Astrocyte (in vitro differentiated cells and primary cell): ENCODE measurements at regions not wholly inside any gene's neighbourhood (a gene's known extent, or its start where the extent isn't known, plus 50 kb on each side); places are given as distances from the start of the nearest gene placed in this dataset.

ENCODE experiments used
- DNase-seq: peaks from one replicate; pipeline ENCODE4 v3.0.0-alpha.2; 2010; ENCODE audit warnings: low read depth
- FAIRE-seq: peaks from 2 replicates; lab custom pipeline; 2011; peaks lifted over from hg19 to GRCh38; lab: Jason Lieb, UNC
- H2AFZ ChIP-seq: 2 replicates; pipeline ENCODE4 v1.6.0; 2012; ENCODE audit warnings: low read depth, low read length, inconsistent platforms
- H3K27ac ChIP-seq: 2 replicates; pipeline ENCODE4 v1.5.1; 2011; ENCODE audit warnings: low read depth, low read length, inconsistent platforms
- H3K27me3 ChIP-seq: 2 replicates; pipeline ENCODE4 v1.6.0; 2011; ENCODE audit warnings: low read length, inconsistent platforms; ENCODE audit not compliant: insufficient read depth
- H3K36me3 ChIP-seq: 2 replicates; pipeline ENCODE4 v1.5.1; 2011; ENCODE audit warnings: low read length, inconsistent platforms; ENCODE audit not compliant: insufficient read depth
- H3K4me1 ChIP-seq: 2 replicates; pipeline ENCODE4 v1.5.1; 2011; ENCODE audit warnings: low read length, inconsistent platforms; ENCODE audit not compliant: insufficient read depth
- H3K4me2 ChIP-seq: 2 replicates; pipeline ENCODE4 v1.6.0; 2012; ENCODE audit warnings: low read length, inconsistent platforms
- H3K4me3 ChIP-seq: 2 replicates; pipeline ENCODE4 v1.5.1; 2011; ENCODE audit warnings: low read depth, mild to moderate bottlenecking, low read length, inconsistent platforms; ENCODE audit not compliant: insufficient read depth
- H3K79me2 ChIP-seq: 2 replicates; pipeline ENCODE4 v1.6.0; 2012; ENCODE audit warnings: mild to moderate bottlenecking, low read length, inconsistent platforms; ENCODE audit not compliant: insufficient read depth
- H3K9ac ChIP-seq: 2 replicates; pipeline ENCODE4 v1.6.0; 2012; ENCODE audit warnings: mild to moderate bottlenecking, low read length, inconsistent platforms
- H3K9me3 ChIP-seq: 2 replicates; pipeline ENCODE4 v1.5.1; 2012; ENCODE audit warnings: low read depth, mild to moderate bottlenecking, low read length, inconsistent platforms; ENCODE audit not compliant: insufficient read depth
- H4K20me1 ChIP-seq: 2 replicates; pipeline ENCODE4 v1.6.0; 2012; ENCODE audit warnings: low read length, inconsistent platforms; ENCODE audit not compliant: insufficient read depth
- H3K27ac Mint-ChIP-seq: one replicate; pipeline ENCODE4 v1.8.0; 2021; ENCODE audit warnings: mild to moderate bottlenecking, mixed read lengths; ENCODE audit not compliant: unreplicated experiment
- H3K27me3 Mint-ChIP-seq: one replicate; pipeline ENCODE4 v1.8.0; 2021; ENCODE audit warnings: low read depth, mixed read lengths; ENCODE audit not compliant: unreplicated experiment
- H3K36me3 Mint-ChIP-seq: one replicate; pipeline ENCODE4 v1.8.0; 2021; ENCODE audit warnings: low read depth, mixed read lengths; ENCODE audit not compliant: unreplicated experiment
- H3K4me1 Mint-ChIP-seq: one replicate; pipeline ENCODE4 v1.8.0; 2021; ENCODE audit warnings: low read depth, mixed read lengths; ENCODE audit not compliant: unreplicated experiment
- H3K4me3 Mint-ChIP-seq: one replicate; pipeline ENCODE4 v1.8.0; 2021; ENCODE audit warnings: mild to moderate bottlenecking, moderate library complexity, mixed read lengths; ENCODE audit not compliant: unreplicated experiment
- H3K9me3 Mint-ChIP-seq: one replicate; pipeline ENCODE4 v1.8.0; 2021; ENCODE audit warnings: mild to moderate bottlenecking, mixed read lengths; ENCODE audit not compliant: unreplicated experiment
- CTCF ChIP-seq: IDR thresholded peaks from 2 replicates; pipeline ENCODE4 v1.5.1; 2011; ENCODE audit warnings: low read depth, mild to moderate bottlenecking, inconsistent platforms, low read length, moderate library complexity; ENCODE audit not compliant: insufficient read depth
- EZH2 ChIP-seq: IDR thresholded peaks from 2 replicates; pipeline ENCODE4 v1.6.1; 2012; ENCODE audit warnings: mild to moderate bottlenecking, low read length, inconsistent platforms; ENCODE audit not compliant: insufficient read depth

DNA sequence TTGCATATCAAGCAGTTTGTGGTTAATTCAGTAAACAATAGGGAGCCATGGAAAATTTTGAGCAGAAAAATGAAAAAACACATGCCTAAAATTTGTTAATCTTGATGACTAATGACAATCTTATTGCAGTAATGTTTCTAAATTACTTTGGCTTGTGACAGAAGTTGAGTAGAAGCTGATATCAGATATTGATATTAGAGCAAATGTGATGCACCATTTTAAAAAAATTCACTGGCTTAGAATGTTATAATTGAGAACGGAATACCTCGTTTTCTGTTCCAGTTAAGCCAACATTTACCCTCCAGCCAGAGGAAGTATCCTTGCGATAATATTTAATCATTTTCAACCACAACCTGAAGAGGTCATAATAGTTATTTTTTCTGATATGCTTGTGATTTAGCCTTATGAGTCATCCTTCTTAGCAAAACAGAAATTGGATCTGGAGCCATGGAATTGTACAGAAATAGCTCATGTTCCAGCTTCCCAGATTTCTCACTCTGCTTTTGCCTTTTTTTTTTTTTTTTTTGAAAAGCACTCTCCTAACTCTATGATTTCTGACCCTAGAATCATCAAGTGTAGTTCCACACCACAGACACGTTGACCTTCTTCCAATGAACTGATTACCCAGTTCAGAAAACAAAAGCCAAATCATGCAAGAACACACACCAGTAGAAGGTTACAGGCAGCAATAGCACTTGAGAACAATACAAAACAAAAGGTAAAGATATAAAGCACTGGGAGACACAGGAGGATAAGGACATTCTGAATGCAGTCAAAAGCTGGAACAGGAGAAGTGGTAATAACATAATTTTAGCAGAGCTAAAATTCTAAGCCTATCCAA is 96.8 kb upstream of the PHYHIPL start:
- Histone ChIP-seq H3K9ac (no peak overlapping the region), H2AFZ (no peak overlapping the region), H3K4me1 (peaks cover 14% of the 10 kb centered on the region), H3K79me2 (no peaks in the 10 kb centered on the region), H3K27ac (no peak overlapping the region), H3K4me3 (no peak overlapping the region), H3K4me2 (peak overlapping the region; percentile 37), H3K9me3 (no peaks in the 10 kb centered on the region), H4K20me1 (no peaks in the 10 kb centered on the region), H3K36me3 (no peaks in the 10 kb centered on the region), H3K27me3 (peaks cover 75% of the 10 kb centered on the region)
- peak; percentile 84 for DNase-seq
- FAIRE-seq, result peak; percentile 84
- Mint-ChIP-seq H3K36me3 (no peaks in the 10 kb centered on the region), H3K4me3 (no peak overlapping the region), H3K9me3 (no peaks in the 10 kb centered on the region), H3K27me3 (peaks cover 5% of the 10 kb centered on the region), H3K27ac (no peak overlapping the region), H3K4me1 (peaks cover 7% of the 10 kb centered on the region)
- no peak for TF ChIP-seq CTCF
- TF ChIP-seq EZH2, result no peak

GRCh38 chr10:59082249-59082648 is 94.2 kb upstream of the PHYHIPL start:
- Mint-ChIP-seq H3K9me3 (no peaks in the 10 kb centered on the region), H3K36me3 (no peaks in the 10 kb centered on the region), H3K27me3 (peaks cover 5% of the 10 kb centered on the region), H3K4me1 (peaks cover 11% of the 10 kb centered on the region), H3K4me3 (no peak overlapping the region), H3K27ac (no peak overlapping the region)
- no peaks in the 10 kb centered on the region for H3K36me3 ChIP-seq
- no peak overlapping the region for H3K27ac ChIP-seq
- H3K9ac ChIP-seq, result no peak overlapping the region
- H3K4me1 ChIP-seq, result peaks cover 14% of the 10 kb centered on the region
- no peak for FAIRE-seq
- no peaks in the 10 kb centered on the region for H3K9me3 ChIP-seq
- DNase-seq, result no peak
- H3K79me2 ChIP-seq, result no peaks in the 10 kb centered on the region
- TF ChIP-seq CTCF, result no peak
- TF ChIP-seq EZH2, result no peak
- no peak overlapping the region for H2AFZ ChIP-seq
- H4K20me1 ChIP-seq, result no peaks in the 10 kb centered on the region
- H3K4me2 ChIP-seq, result no peak overlapping the region
- H3K27me3 ChIP-seq, result peaks cover 78% of the 10 kb centered on the region
- no peak overlapping the region for H3K4me3 ChIP-seq

GRCh38 chr10:59085054-59085453 is 91.4 kb upstream of the PHYHIPL start:
- Mint-ChIP-seq H3K4me1 (peaks cover 4% of the 10 kb centered on the region), H3K4me3 (no peak overlapping the region), H3K9me3 (no peaks in the 10 kb centered on the region), H3K27me3 (peaks cover 5% of the 10 kb centered on the region), H3K27ac (no peak overlapping the region), H3K36me3 (no peaks in the 10 kb centered on the region)
- Histone ChIP-seq H3K27me3 (peaks cover 85% of the 10 kb centered on the region), H3K4me3 (no peak overlapping the region), H4K20me1 (no peaks in the 10 kb centered on the region), H3K79me2 (no peaks in the 10 kb centered on the region), H3K36me3 (no peaks in the 10 kb centered on the region), H3K27ac (no peak overlapping the region), H2AFZ (no peak overlapping the region), H3K4me1 (peaks cover 2% of the 10 kb centered on the region), H3K4me2 (no peak overlapping the region), H3K9me3 (no peaks in the 10 kb centered on the region), H3K9ac (no peak overlapping the region)
- no peak for DNase-seq
- FAIRE-seq, result no peak
- TF ChIP-seq EZH2 (no peak), CTCF (no peak)
